DND-41 (cell line): ENCODE measurements at regions not wholly inside any gene's neighbourhood (a gene's known extent, or its start where the extent isn't known, plus 50 kb on each side); places are given as distances from the start of the nearest gene placed in this dataset.

Source experiments
- EZH2 ChIP-seq: IDR thresholded peaks from 3 replicates; pipeline ENCODE4 v1.6.1; 2012; ENCODE audit warnings: borderline replicate concordance, low read depth, mild to moderate bottlenecking, moderate library complexity, low read length, inconsistent platforms; ENCODE audit not compliant: severe bottlenecking
- TF ChIP-seq, protein P1 (sequence below): IDR thresholded peaks from 2 replicates; pipeline ENCODE4 v1.5.1; 2012; ENCODE audit warnings: borderline replicate concordance, low read length, moderate library complexity, mild to moderate bottlenecking; ENCODE audit not compliant: poor library complexity, severe bottlenecking; ENCODE audit errors: extremely low read depth

DNA sequence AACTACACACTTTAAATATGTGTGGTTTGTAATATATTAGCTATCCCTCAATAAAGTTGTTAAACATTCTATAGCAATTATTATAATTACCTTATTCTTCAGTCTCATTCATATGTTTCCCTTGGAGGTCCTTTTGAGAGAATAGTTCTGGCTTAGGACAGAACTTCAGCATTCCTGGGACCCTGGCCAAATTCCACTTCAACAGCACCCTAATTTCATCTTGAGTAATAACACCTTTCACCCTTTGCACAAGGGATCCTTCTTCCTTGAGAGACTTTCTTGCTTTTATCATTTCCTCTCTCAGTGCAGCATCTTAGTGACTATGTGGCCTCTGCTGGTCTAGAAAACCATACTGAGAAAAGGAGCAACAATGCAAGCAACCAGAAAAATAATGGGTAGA lies 255.9 kb downstream of the C11orf87 start:
- TF ChIP-seq, protein P1, sequence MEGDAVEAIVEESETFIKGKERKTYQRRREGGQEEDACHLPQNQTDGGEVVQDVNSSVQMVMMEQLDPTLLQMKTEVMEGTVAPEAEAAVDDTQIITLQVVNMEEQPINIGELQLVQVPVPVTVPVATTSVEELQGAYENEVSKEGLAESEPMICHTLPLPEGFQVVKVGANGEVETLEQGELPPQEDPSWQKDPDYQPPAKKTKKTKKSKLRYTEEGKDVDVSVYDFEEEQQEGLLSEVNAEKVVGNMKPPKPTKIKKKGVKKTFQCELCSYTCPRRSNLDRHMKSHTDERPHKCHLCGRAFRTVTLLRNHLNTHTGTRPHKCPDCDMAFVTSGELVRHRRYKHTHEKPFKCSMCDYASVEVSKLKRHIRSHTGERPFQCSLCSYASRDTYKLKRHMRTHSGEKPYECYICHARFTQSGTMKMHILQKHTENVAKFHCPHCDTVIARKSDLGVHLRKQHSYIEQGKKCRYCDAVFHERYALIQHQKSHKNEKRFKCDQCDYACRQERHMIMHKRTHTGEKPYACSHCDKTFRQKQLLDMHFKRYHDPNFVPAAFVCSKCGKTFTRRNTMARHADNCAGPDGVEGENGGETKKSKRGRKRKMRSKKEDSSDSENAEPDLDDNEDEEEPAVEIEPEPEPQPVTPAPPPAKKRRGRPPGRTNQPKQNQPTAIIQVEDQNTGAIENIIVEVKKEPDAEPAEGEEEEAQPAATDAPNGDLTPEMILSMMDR, result no peak
- no peak for TF ChIP-seq EZH2
